WTC11 (cell line): ENCODE measurements at regions not wholly inside any gene's neighbourhood (a gene's known extent, or its start where the extent isn't known, plus 50 kb on each side); places are given as distances from the start of the nearest gene placed in this dataset.

ENCODE experiments used
- CTCF ChIP-seq: fragments of 200-600 bp; IDR thresholded peaks from 2 replicates; pipeline ENCODE4 v1.8.0; 2022; ENCODE audit warnings: antibody characterized with exemption
- ZMAT4 ChIP-seq: fragments of 250-450 bp; sonication (Bioruptor Pico); IDR thresholded peaks from 2 replicates; pipeline ENCODE4 v1.9.0; 2021; ENCODE audit warnings: mild to moderate bottlenecking

DNA sequence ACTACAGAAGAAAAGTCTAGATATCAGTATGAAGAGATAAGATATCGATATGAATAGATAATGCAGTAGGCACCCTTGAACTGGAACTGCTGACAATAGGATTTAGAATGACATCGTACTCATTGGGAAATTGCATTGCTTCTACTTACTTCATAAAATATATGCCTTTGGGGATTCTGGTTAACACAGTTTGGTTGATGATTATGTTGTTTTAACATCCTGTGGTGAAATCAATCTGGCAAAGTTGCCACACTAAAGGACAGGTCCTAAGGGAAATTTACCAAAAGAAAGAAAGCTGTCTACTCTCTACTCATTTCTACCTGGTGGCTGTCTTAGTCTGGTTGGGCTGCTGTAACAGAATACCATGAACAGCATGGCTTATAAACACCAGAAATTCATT is 417.4 kb upstream of the DPH6 start:
- TF ChIP-seq CTCF (no peak), ZMAT4 (CRISPR knock-in tag) (no peak)
